ENCODE measurements at regions not wholly inside any gene's neighbourhood (a gene's known extent, or its start where the extent isn't known, plus 50 kb on each side); places are given as distances from the start of the nearest gene placed in this dataset.

DNA sequence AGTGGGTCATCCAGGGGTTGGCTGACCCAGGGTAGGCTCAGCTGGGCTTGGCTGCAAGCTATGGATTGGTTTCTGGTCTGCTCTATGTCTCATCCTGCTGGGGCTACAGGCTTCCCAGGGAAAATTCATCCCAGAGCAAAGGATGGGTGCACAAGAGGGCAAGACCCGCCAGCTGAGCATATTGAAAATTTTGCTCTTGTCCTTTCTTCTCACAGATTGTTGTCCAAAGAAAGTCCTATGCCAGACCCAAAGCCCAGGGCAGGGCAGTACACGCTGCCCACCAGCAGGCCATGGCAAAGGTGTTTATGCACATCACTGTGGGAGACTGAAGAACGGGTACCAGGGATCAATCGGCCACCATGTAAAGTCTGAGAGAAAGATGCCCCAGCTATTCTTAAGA, 95.3 kb upstream of the PARP11 start:
- peak overlapping the region; percentile 98 for H3K4ac ChIP-seq (ENCODE audit: low read depth, low read length)
- no peak for DNase-seq
- H2AFZ ChIP-seq (ENCODE audit: insufficient read depth, low read length, poor library complexity), result peak overlapping the region; percentile 79
- peak overlapping the region; percentile 100 for H4K91ac ChIP-seq (ENCODE audit: low read depth, low read length)
- H2AK5ac ChIP-seq (ENCODE audit: low read length), result peak overlapping the region; percentile 99
- no peak overlapping the region for H3K9ac ChIP-seq (ENCODE audit: low read length)
- H4K12ac ChIP-seq (ENCODE audit: low read depth, low read length), result peak overlapping the region; percentile 87
- no peak overlapping the region for H3K4me3 ChIP-seq (ENCODE audit: low read depth, low read length)
- H2BK12ac ChIP-seq (ENCODE audit: low read length), result peak overlapping the region; percentile 99
- no peak overlapping the region for H3K4me2 ChIP-seq (ENCODE audit: low read length)
- WGBS (ENCODE audit: extremely low coverage, insufficient coverage, insufficient read length), result no CpG with 5 or more reads among the region's 4 CpGs
- H3K36me3 ChIP-seq (ENCODE audit: control insufficient read depth in 1 of 2, insufficient read depth in 2 of 2, low read length in 2 of 2), result no peaks in the 10 kb centered on the region
- H3K79me1 ChIP-seq (ENCODE audit: low read length), result peaks cover 51% of the 10 kb centered on the region
- H3K27ac ChIP-seq (ENCODE audit: low read depth, low read length), result peak overlapping the region; percentile 92
- H3K18ac ChIP-seq (ENCODE audit: low read length), result peak overlapping the region; percentile 96
- H2BK120ac ChIP-seq (ENCODE audit: insufficient read depth, low read length, poor library complexity), result peak overlapping the region; percentile 100
- H3K4me1 ChIP-seq (ENCODE audit: control insufficient read depth in 1 of 2, insufficient read depth in 2 of 2, low read length in 2 of 2), result peaks cover 14 to 24% of the 10 kb centered on the region in 2 experiments
- peak overlapping the region; percentile 98 for H3K14ac ChIP-seq (ENCODE audit: low read length)
- H3K23ac ChIP-seq (ENCODE audit: low read length), result no peak overlapping the region
- H3K9me3 ChIP-seq (ENCODE audit: insufficient read depth, low read depth, low read length), result no peaks in the 10 kb centered on the region
- peaks cover 7% of the 10 kb centered on the region for H3K79me2 ChIP-seq (ENCODE audit: control insufficient read depth, insufficient read depth, low read length, poor library complexity)
- peak overlapping the region; percentile 100 for H2BK5ac ChIP-seq (ENCODE audit: low read depth, low read length, poor library complexity)
- no peaks in the 10 kb centered on the region for H3K27me3 ChIP-seq (ENCODE audit: insufficient read depth, low read length)
- peak overlapping the region; percentile 94 for H4K8ac ChIP-seq (ENCODE audit: low read depth, low read length)

DNA sequence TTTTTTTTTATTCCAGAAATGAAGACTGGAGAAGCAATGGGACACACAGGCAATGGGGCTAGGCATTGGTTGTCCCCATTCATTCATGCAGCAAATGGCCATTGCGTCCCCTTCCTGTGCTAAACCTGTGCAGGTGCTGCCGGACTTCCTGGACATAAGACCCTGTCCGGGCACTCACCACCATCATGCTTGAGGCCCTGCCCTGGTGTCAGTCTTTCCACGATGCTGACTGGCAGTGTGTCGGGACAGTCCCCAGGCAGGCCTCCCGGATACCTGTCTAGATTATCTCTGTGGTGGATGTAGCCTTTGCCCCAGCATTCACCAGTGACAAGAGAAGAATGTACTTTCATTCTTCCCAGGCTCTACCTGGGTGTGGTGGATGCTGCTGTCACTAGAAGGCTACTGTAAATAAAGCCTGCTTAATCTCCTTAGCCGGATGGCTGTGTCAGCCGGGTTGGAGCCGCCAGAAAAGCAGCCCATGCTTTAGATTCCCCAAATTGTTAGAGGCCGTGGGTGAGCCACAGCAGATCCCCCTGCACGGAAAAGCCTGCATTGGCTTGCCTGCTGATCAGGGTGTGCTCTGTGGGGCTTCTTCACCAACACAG, 94.5 kb upstream of the PARP11 start:
- H3K23ac ChIP-seq (ENCODE audit: low read length), result no peak overlapping the region
- no peak overlapping the region for H2AFZ ChIP-seq (ENCODE audit: insufficient read depth, low read length, poor library complexity)
- no peak overlapping the region for H3K4me3 ChIP-seq (ENCODE audit: low read depth, low read length)
- peaks cover 7% of the 10 kb centered on the region for H3K79me2 ChIP-seq (ENCODE audit: control insufficient read depth, insufficient read depth, low read length, poor library complexity)
- no peak overlapping the region for H3K4ac ChIP-seq (ENCODE audit: low read depth, low read length)
- H3K14ac ChIP-seq (ENCODE audit: low read length), result no peak overlapping the region
- H3K36me3 ChIP-seq (ENCODE audit: control insufficient read depth in 1 of 2, insufficient read depth in 2 of 2, low read length in 2 of 2), result no peaks in the 10 kb centered on the region
- H2BK5ac ChIP-seq (ENCODE audit: low read depth, low read length, poor library complexity), result peak overlapping the region; percentile 100
- H2BK12ac ChIP-seq (ENCODE audit: low read length), result peak overlapping the region; percentile 80
- no peaks in the 10 kb centered on the region for H3K9me3 ChIP-seq (ENCODE audit: insufficient read depth, low read depth, low read length)
- peaks cover 16 to 24% of the 10 kb centered on the region in 2 experiments for H3K4me1 ChIP-seq (ENCODE audit: control insufficient read depth in 1 of 2, insufficient read depth in 2 of 2, low read length in 2 of 2)
- H3K79me1 ChIP-seq (ENCODE audit: low read length), result peaks cover 51% of the 10 kb centered on the region
- no CpG with 5 or more reads among the region's 11 CpGs for WGBS (ENCODE audit: extremely low coverage, insufficient coverage, insufficient read length)
- H4K91ac ChIP-seq (ENCODE audit: low read depth, low read length), result peak overlapping the region; percentile 77
- H4K8ac ChIP-seq (ENCODE audit: low read depth, low read length), result no peak overlapping the region
- no peak overlapping the region for H2AK5ac ChIP-seq (ENCODE audit: low read length)
- DNase-seq, result peak; percentile 95 to 96
- peak overlapping the region; percentile 49 for H3K18ac ChIP-seq (ENCODE audit: low read length)
- H3K27ac ChIP-seq (ENCODE audit: low read depth, low read length), result peak overlapping the region; percentile 96
- H4K12ac ChIP-seq (ENCODE audit: low read depth, low read length), result no peak overlapping the region
- peak overlapping the region; percentile 17 for H3K4me2 ChIP-seq (ENCODE audit: low read length)
- H3K9ac ChIP-seq (ENCODE audit: low read length), result no peak overlapping the region
- peak overlapping the region; percentile 100 for H2BK120ac ChIP-seq (ENCODE audit: insufficient read depth, low read length, poor library complexity)
- no peaks in the 10 kb centered on the region for H3K27me3 ChIP-seq (ENCODE audit: insufficient read depth, low read length)

DNA sequence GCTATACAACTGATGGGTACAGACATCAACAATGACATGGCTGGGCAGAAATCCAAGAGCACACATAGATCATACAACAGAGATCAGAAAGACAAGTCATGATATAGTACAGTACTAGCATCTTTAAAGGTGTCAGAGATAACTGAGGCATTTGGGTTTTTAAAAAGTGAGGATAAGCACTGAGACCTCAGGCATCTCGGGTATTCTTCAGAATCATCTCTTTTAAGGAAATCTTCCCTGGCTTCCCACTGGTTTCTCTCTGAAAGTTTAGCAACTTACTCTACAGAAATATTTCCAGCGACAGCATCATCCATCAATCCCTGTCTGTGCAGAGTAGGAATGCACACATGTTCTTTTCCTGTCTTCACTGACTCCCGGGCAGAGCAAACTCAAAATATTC, 93.2 kb upstream of the PARP11 start:
- peak; percentile 50 to 81 for DNase-seq
- Histone ChIP-seq H3K27me3 (ENCODE audit: insufficient read depth, low read length) (no peaks in the 10 kb centered on the region), H3K79me2 (ENCODE audit: control insufficient read depth, insufficient read depth, low read length, poor library complexity) (peaks cover 7% of the 10 kb centered on the region), H3K4me3 (ENCODE audit: low read depth, low read length) (no peak overlapping the region), H2AFZ (ENCODE audit: insufficient read depth, low read length, poor library complexity) (no peak overlapping the region), H4K8ac (ENCODE audit: low read depth, low read length) (no peak overlapping the region), H3K4me1 (ENCODE audit: control insufficient read depth in 1 of 2, insufficient read depth in 2 of 2, low read length in 2 of 2) (peaks cover 16 to 24% of the 10 kb centered on the region in 2 experiments), H2BK5ac (ENCODE audit: low read depth, low read length, poor library complexity) (peak overlapping the region; percentile 99), H3K9me3 (ENCODE audit: insufficient read depth, low read depth, low read length) (no peaks in the 10 kb centered on the region), H3K18ac (ENCODE audit: low read length) (no peak overlapping the region), H3K4me2 (ENCODE audit: low read length) (no peak overlapping the region), H4K12ac (ENCODE audit: low read depth, low read length) (no peak overlapping the region), H3K4ac (ENCODE audit: low read depth, low read length) (no peak overlapping the region), H3K79me1 (ENCODE audit: low read length) (peaks cover 48% of the 10 kb centered on the region), H2BK12ac (ENCODE audit: low read length) (peak overlapping the region; percentile 23), H2AK5ac (ENCODE audit: low read length) (no peak overlapping the region), H2BK120ac (ENCODE audit: insufficient read depth, low read length, poor library complexity) (peak overlapping the region; percentile 93), H3K14ac (ENCODE audit: low read length) (peak overlapping the region; percentile 39), H3K36me3 (ENCODE audit: control insufficient read depth in 1 of 2, insufficient read depth in 2 of 2, low read length in 2 of 2) (no peaks in the 10 kb centered on the region), H3K9ac (ENCODE audit: low read length) (no peak overlapping the region), H3K27ac (ENCODE audit: low read depth, low read length) (peak overlapping the region; percentile 96), H4K91ac (ENCODE audit: low read depth, low read length) (peak overlapping the region; percentile 98), H3K23ac (ENCODE audit: low read length) (no peak overlapping the region)
- WGBS (ENCODE audit: extremely low coverage, insufficient coverage, insufficient read length), result no CpG with 5 or more reads among the region's 3 CpGs

DNA sequence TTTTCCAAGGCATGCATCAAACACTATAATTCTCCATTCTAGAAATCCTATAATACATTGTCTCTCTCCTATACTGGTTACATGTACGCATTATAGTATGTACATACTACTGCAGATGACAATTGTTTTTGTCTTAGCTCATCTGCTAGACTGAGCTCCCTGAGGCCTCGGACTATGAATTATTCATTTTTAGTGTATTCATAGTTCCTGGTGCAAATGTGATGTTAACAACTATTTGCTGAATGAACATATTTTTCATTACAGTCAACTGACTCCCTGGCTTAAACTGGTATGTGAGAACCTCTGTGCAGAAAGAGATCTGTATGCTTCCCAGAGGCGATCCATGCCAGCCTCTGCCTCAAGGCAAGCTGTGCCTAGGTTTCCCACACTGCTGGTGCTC, 91.8 kb upstream of the PARP11 start:
- H2BK12ac ChIP-seq (ENCODE audit: low read length), result peak overlapping the region; percentile 56
- H3K36me3 ChIP-seq (ENCODE audit: control insufficient read depth in 1 of 2, insufficient read depth in 2 of 2, low read length in 2 of 2), result no peaks in the 10 kb centered on the region
- H2BK120ac ChIP-seq (ENCODE audit: insufficient read depth, low read length, poor library complexity), result peak overlapping the region; percentile 87
- peaks cover 7% of the 10 kb centered on the region for H3K79me2 ChIP-seq (ENCODE audit: control insufficient read depth, insufficient read depth, low read length, poor library complexity)
- no peak overlapping the region for H3K4me2 ChIP-seq (ENCODE audit: low read length)
- peak overlapping the region; percentile 10 for H3K18ac ChIP-seq (ENCODE audit: low read length)
- H3K14ac ChIP-seq (ENCODE audit: low read length), result peak overlapping the region; percentile 69
- no peak overlapping the region for H4K12ac ChIP-seq (ENCODE audit: low read depth, low read length)
- peak overlapping the region; percentile 74 for H4K91ac ChIP-seq (ENCODE audit: low read depth, low read length)
- peak overlapping the region; percentile 75 for H2AK5ac ChIP-seq (ENCODE audit: low read length)
- no peak overlapping the region for H2AFZ ChIP-seq (ENCODE audit: insufficient read depth, low read length, poor library complexity)
- WGBS (ENCODE audit: extremely low coverage, insufficient coverage, insufficient read length), result no CpG with 5 or more reads among the region's 3 CpGs
- H3K79me1 ChIP-seq (ENCODE audit: low read length), result peaks cover 49% of the 10 kb centered on the region
- no peak overlapping the region for H3K4ac ChIP-seq (ENCODE audit: low read depth, low read length)
- no peak overlapping the region for H3K9ac ChIP-seq (ENCODE audit: low read length)
- peak overlapping the region; percentile 96 for H3K27ac ChIP-seq (ENCODE audit: low read depth, low read length)
- peak overlapping the region; percentile 86 for H2BK5ac ChIP-seq (ENCODE audit: low read depth, low read length, poor library complexity)
- H3K9me3 ChIP-seq (ENCODE audit: insufficient read depth, low read depth, low read length), result no peaks in the 10 kb centered on the region
- peak overlapping the region; percentile 2 for H4K8ac ChIP-seq (ENCODE audit: low read depth, low read length)
- no peak overlapping the region for H3K4me3 ChIP-seq (ENCODE audit: low read depth, low read length)
- H3K23ac ChIP-seq (ENCODE audit: low read length), result no peak overlapping the region
- DNase-seq, result peak; percentile 33 to 67
- peaks cover 24 to 30% of the 10 kb centered on the region in 2 experiments for H3K4me1 ChIP-seq (ENCODE audit: control insufficient read depth in 1 of 2, insufficient read depth in 2 of 2, low read length in 2 of 2)
- no peaks in the 10 kb centered on the region for H3K27me3 ChIP-seq (ENCODE audit: insufficient read depth, low read length)
